Gastrocnemius medialis (tissue), 4 donors: ENCODE measurements at regions not wholly inside any gene's neighbourhood (a gene's known extent, or its start where the extent isn't known, plus 50 kb on each side); places are given as distances from the start of the nearest gene placed in this dataset.

Experiments
- ATAC-seq, 2 donors: fragments of 150-250 bp; one replicate each; pipeline ENCODE4 v1.9.1; 2016
- DNase-seq, 2 donors: peaks; one replicate each; pipeline ENCODE4 v3.0.0-alpha.2; 2019
- H3K27ac ChIP-seq, 4 donors: fragments of 200-600 bp; sonication (generic); 1 replicate in 1 of 4; 2 replicates in 3 of 4; pipeline ENCODE4 v1.5.1; 2016 to 2018; ENCODE audit warnings: mild to moderate bottlenecking in 2 of 4, moderate library complexity in 1 of 4
- H3K27me3 ChIP-seq, 3 donors: fragments of 200-600 bp; sonication (generic) in 2 of 3; 1 replicate in 1 of 3; 2 replicates in 2 of 3; pipeline versions ENCODE4 v1.5.1 to v1.6.0; 2016 to 2019; ENCODE audit warnings: mild to moderate bottlenecking in 1 of 3, moderate library complexity in 1 of 3
- H3K36me3 ChIP-seq, 2 donors: fragments of 200-600 bp; sonication (generic) in 1 of 2; one replicate each; pipeline ENCODE4 v1.5.1; 2017 to 2018
- H3K4me1 ChIP-seq, 2 donors: fragments of 200-600 bp; sonication (generic) in 1 of 2; one replicate each; pipeline ENCODE4 v1.5.1; 2016 to 2017; ENCODE audit warnings: mild to moderate bottlenecking in 2 of 2
- H3K4me3 ChIP-seq, 4 donors: fragments of 200-600 bp; sonication (generic) in 3 of 4; 1 replicate in 1 of 4; 2 replicates in 3 of 4; pipeline ENCODE4 v1.5.1; 2016 to 2019; ENCODE audit warnings: mild to moderate bottlenecking in 2 of 4
- H3K9me3 ChIP-seq, 3 donors: fragments of 200-600 bp; sonication (generic) in 2 of 3; 1 replicate in 1 of 3; 2 replicates in 2 of 3; pipeline ENCODE4 v1.5.1; 2016 to 2019
- POLR2A ChIP-seq, 2 donors: fragments of 450-650 bp; IDR thresholded peaks; one replicate each; pipeline ENCODE4 v1.6.1; 2017; ENCODE audit warnings: antibody characterized with exemption in 2 of 2, mild to moderate bottlenecking in 2 of 2, moderate library complexity in 2 of 2
- in situ Hi-C, 4 donors: fragments of 200-750 bp; cut with MboI; loops; one replicate each; pipeline versions ENCODE4 v1.15.0 to v1.8.0; 2017; ENCODE audit warnings: low sequenced_read_pairs in 4 of 4
- intact Hi-C: fragments of 100-400 bp; cut with DNase I; formaldehyde crosslinking; loops from one replicate; pipeline ENCODE4 v1.15.1; 2023; ENCODE audit warnings: low total_unique reads
- TF ChIP-seq, protein P1 (sequence below), 5 experiments: fragments of 450-650 bp in 3 of 5; fragments of 200-600 bp in 2 of 5; sonication (generic) in 2 of 5; IDR thresholded peaks in 4 of 5; conservative IDR thresholded peaks in 1 of 5; 1 replicate in 4 of 5; 2 replicates in 1 of 5; pipeline ENCODE4 v1.5.1; 2016 to 2019; ENCODE audit warnings: antibody characterized with exemption in 5 of 5, mild to moderate bottlenecking in 3 of 5, moderate library complexity in 3 of 5

DNA sequence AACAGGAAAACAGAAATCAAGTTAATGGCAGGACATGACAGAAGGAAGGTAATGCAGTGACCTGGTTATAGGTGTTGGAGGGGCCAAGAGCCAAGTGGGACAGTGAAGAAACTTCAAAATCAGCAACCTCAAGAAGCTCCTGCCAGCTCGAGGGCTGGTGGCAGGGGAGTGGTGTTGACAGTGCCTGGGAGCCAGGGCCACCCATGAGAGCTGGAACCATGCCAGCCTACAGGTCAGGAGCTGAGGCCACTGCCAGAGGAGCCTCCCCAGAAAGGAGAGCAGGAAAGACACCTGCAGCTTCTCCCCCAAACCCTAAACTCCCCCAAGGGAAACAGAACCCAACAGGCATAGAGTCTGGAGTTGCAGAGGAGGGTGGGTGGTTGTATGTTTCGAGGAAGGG lies 262.1 kb downstream of the LRFN2 start:
- intact Hi-C loops (no loop called here), in situ Hi-C loops (loop anchor here in 3 of 4 donors (10.0 to 25.0 kb wide), 3 partner anchors 262 to 487 kb away; partner anchors contain the start of gene LRFN2 (in 2 of the 3))
- Histone ChIP-seq H3K36me3 (no peaks in the 10 kb centered on the region), H3K9me3 (no peaks in the 10 kb centered on the region), H3K27me3 (no peaks in the 10 kb centered on the region), H3K27ac (no peak overlapping the region), H3K4me3 (no peak overlapping the region), H3K4me1 (peaks cover 9% of the 10 kb centered on the region in 2 donors)
- DNase-seq (no peak), ATAC-seq (no peak)
- no peak for TF ChIP-seq POLR2A (IDR thresholded peaks at IDR 0.05)
- TF ChIP-seq, protein P1, sequence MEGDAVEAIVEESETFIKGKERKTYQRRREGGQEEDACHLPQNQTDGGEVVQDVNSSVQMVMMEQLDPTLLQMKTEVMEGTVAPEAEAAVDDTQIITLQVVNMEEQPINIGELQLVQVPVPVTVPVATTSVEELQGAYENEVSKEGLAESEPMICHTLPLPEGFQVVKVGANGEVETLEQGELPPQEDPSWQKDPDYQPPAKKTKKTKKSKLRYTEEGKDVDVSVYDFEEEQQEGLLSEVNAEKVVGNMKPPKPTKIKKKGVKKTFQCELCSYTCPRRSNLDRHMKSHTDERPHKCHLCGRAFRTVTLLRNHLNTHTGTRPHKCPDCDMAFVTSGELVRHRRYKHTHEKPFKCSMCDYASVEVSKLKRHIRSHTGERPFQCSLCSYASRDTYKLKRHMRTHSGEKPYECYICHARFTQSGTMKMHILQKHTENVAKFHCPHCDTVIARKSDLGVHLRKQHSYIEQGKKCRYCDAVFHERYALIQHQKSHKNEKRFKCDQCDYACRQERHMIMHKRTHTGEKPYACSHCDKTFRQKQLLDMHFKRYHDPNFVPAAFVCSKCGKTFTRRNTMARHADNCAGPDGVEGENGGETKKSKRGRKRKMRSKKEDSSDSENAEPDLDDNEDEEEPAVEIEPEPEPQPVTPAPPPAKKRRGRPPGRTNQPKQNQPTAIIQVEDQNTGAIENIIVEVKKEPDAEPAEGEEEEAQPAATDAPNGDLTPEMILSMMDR (IDR thresholded peaks at IDR 0.05 in 4 of 5, conservative IDR thresholded peaks at IDR 0.05 in 1 of 5): no peak

DNA sequence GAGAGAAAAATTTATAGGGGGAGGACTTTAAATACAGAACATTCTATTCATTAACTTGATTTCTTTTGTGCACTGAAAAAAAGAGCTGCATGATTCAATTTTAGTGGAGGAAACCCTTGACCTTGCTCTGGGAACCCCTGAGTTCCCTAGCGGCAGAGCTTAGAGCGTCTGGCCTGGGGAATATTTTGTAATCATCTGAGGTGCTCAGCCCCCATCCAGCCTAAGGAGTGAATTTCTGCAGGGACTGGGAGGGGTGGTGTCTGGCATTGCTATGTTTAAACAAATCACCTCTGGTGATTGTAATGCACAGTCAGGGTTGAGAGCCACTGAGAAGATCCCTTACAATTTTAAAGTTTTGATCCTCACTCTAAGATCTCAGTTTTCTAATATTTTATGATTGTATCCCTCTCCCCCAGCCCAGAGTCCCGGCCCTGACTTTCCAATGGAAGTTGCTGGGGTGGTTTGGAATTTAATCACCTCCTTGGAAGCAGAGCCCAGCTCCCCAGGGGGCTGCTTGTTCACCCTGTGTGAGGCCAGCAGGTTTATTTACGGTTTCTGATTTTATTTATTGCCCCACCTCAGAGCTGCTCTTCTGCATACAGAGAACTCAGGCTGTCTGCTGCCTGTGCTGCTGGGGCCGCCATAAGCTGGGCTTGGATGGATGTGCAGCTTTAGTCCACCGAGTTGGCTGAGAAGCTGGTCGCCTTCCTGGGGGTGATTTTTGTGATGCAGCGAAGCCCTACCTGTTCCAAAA lies 263.1 kb downstream of the LRFN2 start:
- no peak overlapping the region for H3K4me3 ChIP-seq
- DNase-seq (no peak), ATAC-seq (no peak)
- H3K27ac ChIP-seq: no peak overlapping the region
- TF ChIP-seq, protein P1 (IDR thresholded peaks at IDR 0.05 in 4 of 5, conservative IDR thresholded peaks at IDR 0.05 in 1 of 5): no peak
- no peak for TF ChIP-seq POLR2A (IDR thresholded peaks at IDR 0.05)
- intact Hi-C loops (no loop called here), in situ Hi-C loops (loop anchor here (10.0 to 25.0 kb wide), 3 partner anchors 271 to 962 kb away; no protein-coding TSS in a partner anchor)
- H3K4me1 ChIP-seq: peaks cover 9% of the 10 kb centered on the region in 2 donors
- H3K36me3 ChIP-seq: no peaks in the 10 kb centered on the region
- H3K27me3 ChIP-seq: no peaks in the 10 kb centered on the region
- no peaks in the 10 kb centered on the region for H3K9me3 ChIP-seq

DNA sequence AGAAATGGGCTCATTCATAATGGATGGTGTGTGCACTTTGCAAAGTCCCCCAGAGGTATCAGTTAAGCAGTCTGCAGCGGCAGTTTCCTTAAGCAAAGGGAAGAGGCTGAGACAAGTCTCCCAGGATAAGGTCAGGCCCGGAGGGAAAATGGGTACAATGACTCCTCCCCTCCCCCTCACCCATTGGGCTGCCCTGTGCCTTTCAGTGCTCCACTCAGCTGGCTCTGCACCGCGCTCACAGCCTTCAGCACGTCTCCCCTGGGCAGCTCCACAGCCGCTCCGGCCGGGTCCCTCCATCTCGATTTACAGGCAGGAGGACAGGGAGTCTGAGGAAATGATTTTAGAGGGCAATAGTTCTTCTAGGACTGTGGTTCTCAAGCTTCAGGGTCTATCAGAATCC lies 264.8 kb downstream of the LRFN2 start:
- H3K9me3 ChIP-seq: no peaks in the 10 kb centered on the region
- no peak overlapping the region for H3K4me3 ChIP-seq
- peaks cover 9% of the 10 kb centered on the region in 2 donors for H3K4me1 ChIP-seq
- in situ Hi-C loops: loop anchor here (10.0 to 25.0 kb wide), 3 partner anchors 272 to 960 kb away; no protein-coding TSS in a partner anchor
- H3K27ac ChIP-seq: no peak overlapping the region
- DNase-seq (no peak), ATAC-seq (no peak)
- H3K36me3 ChIP-seq: no peaks in the 10 kb centered on the region
- intact Hi-C loops: no loop called here
- no peak for TF ChIP-seq POLR2A (IDR thresholded peaks at IDR 0.05)
- TF ChIP-seq, protein P1 (IDR thresholded peaks at IDR 0.05 in 4 of 5, conservative IDR thresholded peaks at IDR 0.05 in 1 of 5): no peak
- H3K27me3 ChIP-seq: no peaks in the 10 kb centered on the region

DNA sequence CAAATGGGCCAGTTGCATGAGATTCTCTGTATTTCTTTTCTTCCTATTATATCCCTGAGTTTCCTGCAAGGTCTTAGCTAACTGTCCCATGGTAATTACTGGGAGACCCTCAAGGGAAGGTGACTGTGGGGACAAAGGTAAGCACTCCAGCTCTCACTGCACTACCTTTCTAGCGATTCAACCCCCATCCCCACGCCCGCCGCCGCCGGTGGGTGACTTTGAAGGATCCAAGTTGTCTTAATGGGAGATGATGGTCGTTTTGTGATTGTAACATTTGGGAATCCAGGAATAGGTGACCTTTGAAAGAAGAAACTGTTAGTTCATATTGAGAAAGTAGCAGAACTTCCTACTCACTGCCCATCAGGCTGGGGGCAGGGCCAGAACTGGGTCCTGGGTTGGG lies 265.5 kb downstream of the LRFN2 start:
- Histone ChIP-seq H3K9me3 (no peaks in the 10 kb centered on the region), H3K4me1 (peaks cover 4 to 5% of the 10 kb centered on the region in 2 donors), H3K4me3 (no peak overlapping the region), H3K36me3 (no peaks in the 10 kb centered on the region), H3K27me3 (no peaks in the 10 kb centered on the region), H3K27ac (no peak overlapping the region)
- ATAC-seq: no peak
- TF ChIP-seq, protein P1 (IDR thresholded peaks at IDR 0.05 in 4 of 5, conservative IDR thresholded peaks at IDR 0.05 in 1 of 5): no peak
- intact Hi-C loops: no loop called here
- no peak for DNase-seq
- in situ Hi-C loops: loop anchor here (10.0 to 25.0 kb wide), 3 partner anchors 273 to 959 kb away; no protein-coding TSS in a partner anchor
